H1 (cell line): ENCODE measurements at regions not wholly inside any gene's neighbourhood (a gene's known extent, or its start where the extent isn't known, plus 50 kb on each side); places are given as distances from the start of the nearest gene placed in this dataset.

Experiments used
- CTCF ChIA-PET: fragments of 300-600 bp; sonication (Branson Sonifier 250); formaldehyde crosslinking; loops from one replicate; lab custom pipeline; 2021; ENCODE audit not compliant: partially characterized antibody; lab: Charles Lee
- POLR2A ChIA-PET: fragments of 300-600 bp; sonication (Branson Sonifier 250); formaldehyde crosslinking; loops from one replicate; lab custom pipeline; 2021; ENCODE audit warnings: inconsistent platforms; ENCODE audit not compliant: partially characterized antibody; lab: Charles Lee
- DNase-seq, 2 experiments: peaks; one replicate each; pipeline versions ENCODE4 v3.0.0 to v3.0.0-alpha.2; 2010 to 2022; ENCODE audit warnings: low spot score in 2 of 2, low read depth in 1 of 2, mixed read lengths in 1 of 2
- FAIRE-seq: peaks from 2 replicates; lab custom pipeline; 2011; peaks lifted over from hg19 to GRCh38; lab: Jason Lieb, UNC
- H2AFZ ChIP-seq: 2 replicates; pipeline ENCODE4 v1.8.1; 2012; ENCODE audit warnings: low read length, inconsistent platforms
- H2AK5ac ChIP-seq: 2 replicates; pipeline ENCODE4 v1.6.1; 2013; ENCODE audit warnings: low read depth, low read length
- H2BK120ac ChIP-seq: replicated peaks from 2 replicates; pipeline ENCODE3; 2013; ENCODE audit warnings: low read depth, low read length, inconsistent platforms
- H2BK12ac ChIP-seq: 2 replicates; pipeline ENCODE4 v1.6.1; 2013; ENCODE audit warnings: low read depth, low read length
- H2BK15ac ChIP-seq: 2 replicates; pipeline ENCODE4 v1.6.1; 2013; ENCODE audit warnings: low read length
- H2BK20ac ChIP-seq: 2 replicates; pipeline ENCODE4 v1.6.1; 2013; ENCODE audit warnings: low read length
- H2BK5ac ChIP-seq: 2 replicates; pipeline ENCODE4 v1.6.1; 2013; ENCODE audit warnings: low read depth, low read length
- H3K14ac ChIP-seq: 2 replicates; pipeline ENCODE4 v1.6.1; 2013; ENCODE audit warnings: inconsistent platforms; ENCODE audit not compliant: insufficient read length
- H3K18ac ChIP-seq: 2 replicates; pipeline ENCODE4 v1.6.1; 2013; ENCODE audit warnings: low read length; ENCODE audit errors: extremely low read depth
- H3K23ac ChIP-seq: 2 replicates; pipeline ENCODE4 v1.6.1; 2013; ENCODE audit warnings: inconsistent platforms; ENCODE audit not compliant: insufficient read length
- H3K23me2 ChIP-seq: 2 replicates; pipeline ENCODE4 v1.6.1; 2013; ENCODE audit warnings: low read depth, low read length
- H3K27ac ChIP-seq: 2 replicates; pipeline ENCODE4 v1.6.1; 2011; ENCODE audit warnings: low read depth, low read length, inconsistent platforms
- H3K27me3 ChIP-seq, 4 experiments: replicated peaks in 1 of 4; 1 replicate in 1 of 4; 2 replicates in 3 of 4; pipeline versions ENCODE4 v1.6.1 to v1.8.1; 2011 to 2013; ENCODE audit warnings: low read length in 3 of 4, mild to moderate bottlenecking in 3 of 4, inconsistent platforms in 2 of 4, mixed read lengths in 2 of 4, moderate library complexity in 1 of 4; ENCODE audit not compliant: control insufficient read depth in 3 of 4, insufficient read depth in 3 of 4; ENCODE audit errors: extremely low read depth in 1 of 4
- H3K36me3 ChIP-seq, 4 experiments: 2 replicates each; pipeline versions ENCODE4 v1.6.1 to v1.8.1; 2011 to 2013; ENCODE audit warnings: mild to moderate bottlenecking in 4 of 4, low read length in 3 of 4, moderate library complexity in 2 of 4, control low read depth in 1 of 4, inconsistent platforms in 1 of 4; ENCODE audit not compliant: insufficient read depth in 4 of 4, control insufficient read depth in 2 of 4
- H3K4ac ChIP-seq: replicated peaks from 2 replicates; pipeline ENCODE3; 2013; ENCODE audit warnings: low read length, low read depth, mixed read lengths, inconsistent platforms; ENCODE audit not compliant: insufficient read length
- H3K4me1 ChIP-seq, 4 experiments: replicated peaks in 1 of 4; 1 replicate in 1 of 4; 2 replicates in 3 of 4; pipeline versions ENCODE4 v1.6.1 to v1.8.1; 2011 to 2013; ENCODE audit warnings: low read length in 3 of 4, inconsistent platforms in 2 of 4, mixed read lengths in 1 of 4; ENCODE audit not compliant: insufficient read depth in 4 of 4, control insufficient read depth in 3 of 4
- H3K4me2 ChIP-seq, 2 experiments: 2 replicates each; pipeline versions ENCODE4 v1.6.1 to v1.8.1; 2011 to 2013; ENCODE audit warnings: low read depth in 2 of 2, low read length in 2 of 2, control low read depth in 1 of 2, inconsistent platforms in 1 of 2, mild to moderate bottlenecking in 1 of 2; ENCODE audit not compliant: insufficient read depth in 1 of 2
- H3K4me3 ChIP-seq, 4 experiments: fragments of 200-600, 300-600 bp in 1 of 4; sonication (generic), shearing (Covaris generic), sonication (Bioruptor Twin) in 1 of 4; 2 replicates each; pipeline versions ENCODE4 v1.5.1 to v1.8.1; 2011 to 2016; ENCODE audit warnings: low read length in 4 of 4, low read depth in 3 of 4, control low read depth in 2 of 4, inconsistent platforms in 2 of 4, mild to moderate bottlenecking in 2 of 4, mixed read lengths in 1 of 4, moderate library complexity in 1 of 4; ENCODE audit not compliant: insufficient read depth in 2 of 4; ENCODE audit errors: extremely low read depth in 1 of 4
- H3K56ac ChIP-seq: replicated peaks from 2 replicates; pipeline ENCODE3; 2013; ENCODE audit warnings: low read depth, mild to moderate bottlenecking, mixed read lengths, low read length, inconsistent platforms; ENCODE audit not compliant: insufficient read length
- H3K79me1 ChIP-seq: 2 replicates; pipeline ENCODE4 v1.6.1; 2013; ENCODE audit warnings: low read depth, low read length, control low read depth
- H3K79me2 ChIP-seq, 2 experiments: 2 replicates each; pipeline versions ENCODE4 v1.6.1 to v1.8.1; 2012 to 2013; ENCODE audit warnings: low read length in 2 of 2, mild to moderate bottlenecking in 2 of 2, inconsistent platforms in 1 of 2; ENCODE audit not compliant: insufficient read depth in 2 of 2, control insufficient read depth in 1 of 2
- H3K9ac ChIP-seq, 4 experiments: replicated peaks in 1 of 4; 1 replicate in 1 of 4; 2 replicates in 3 of 4; pipeline versions ENCODE4 v1.6.1 to v1.8.1; 2011 to 2013; ENCODE audit warnings: low read depth in 3 of 4, low read length in 3 of 4, control low read depth in 2 of 4, mild to moderate bottlenecking in 2 of 4, moderate library complexity in 2 of 4, inconsistent platforms in 1 of 4; ENCODE audit errors: extremely low read depth in 1 of 4
- H3K9me3 ChIP-seq, 2 experiments: 2 replicates each; pipeline versions ENCODE4 v1.6.1 to v1.8.1; 2012 to 2013; ENCODE audit warnings: mild to moderate bottlenecking in 2 of 2, moderate library complexity in 2 of 2, control low read depth in 1 of 2, inconsistent platforms in 1 of 2, low read depth in 1 of 2, low read length in 1 of 2, mixed read lengths in 1 of 2; ENCODE audit not compliant: insufficient read depth in 2 of 2
- H4K20me1 ChIP-seq, 2 experiments: replicated peaks in 1 of 2; 2 replicates each; pipeline versions ENCODE3 to v1.8.1; 2011 to 2013; ENCODE audit warnings: inconsistent platforms in 2 of 2, low read length in 2 of 2, mild to moderate bottlenecking in 1 of 2; ENCODE audit not compliant: insufficient read depth in 2 of 2, control insufficient read depth in 1 of 2
- H4K5ac ChIP-seq: 2 replicates; pipeline ENCODE4 v1.6.1; 2013; ENCODE audit warnings: low read length, low read depth, mixed read lengths, inconsistent platforms; ENCODE audit not compliant: insufficient read length
- H4K8ac ChIP-seq: 2 replicates; pipeline ENCODE4 v1.8.0; 2013; ENCODE audit warnings: mild to moderate bottlenecking, moderate library complexity, low read length, inconsistent platforms; ENCODE audit not compliant: insufficient read depth; ENCODE audit errors: extremely low read depth
- H4K91ac ChIP-seq: replicated peaks from 2 replicates; pipeline ENCODE3; 2013; ENCODE audit warnings: low read length, mixed read lengths, inconsistent platforms; ENCODE audit not compliant: insufficient read length
- BCL11A ChIP-seq, 2 experiments: IDR thresholded peaks; one replicate each; pipeline ENCODE4 v1.6.1; 2011; ENCODE audit warnings: low read depth in 2 of 2, low read length in 2 of 2, mild to moderate bottlenecking in 2 of 2
- CHD1 ChIP-seq: IDR thresholded peaks from 2 replicates; pipeline ENCODE4 v1.6.1; 2012; ENCODE audit warnings: low read depth, low read length, improper control_type of control experiment
- HDAC2 ChIP-seq, 2 experiments: fragments of 300-600 bp in 1 of 2; sonication (generic) in 1 of 2; IDR thresholded peaks; 2 replicates each; pipeline ENCODE4 v1.6.1; 2011 to 2012; ENCODE audit warnings: low read depth in 2 of 2, low read length in 2 of 2, mild to moderate bottlenecking in 2 of 2, moderate library complexity in 2 of 2, borderline replicate concordance in 1 of 2, inconsistent platforms in 1 of 2
- HDAC6 ChIP-seq: IDR thresholded peaks from one replicate; pipeline ENCODE4 v1.7.1; 2012; ENCODE audit warnings: low read depth, mild to moderate bottlenecking, inconsistent platforms, low read length, moderate library complexity
- NANOG ChIP-seq: IDR thresholded peaks from 2 replicates; pipeline ENCODE4 v1.6.1; 2011; ENCODE audit warnings: low read length, low read depth, mild to moderate bottlenecking, inconsistent platforms; ENCODE audit not compliant: insufficient read depth, poor library complexity, severe bottlenecking
- RBBP5 ChIP-seq: IDR thresholded peaks from 2 replicates; pipeline ENCODE4 v1.7.1; 2012; ENCODE audit warnings: low read depth, mild to moderate bottlenecking, inconsistent platforms, low read length, moderate library complexity, borderline replicate concordance
- RNF2 ChIP-seq: fragments of 200-900, 300-1000 bp; sonication (generic); IDR thresholded peaks from 2 replicates; pipeline ENCODE4 v1.7.1; 2016; ENCODE audit warnings: borderline replicate concordance, low read depth, mild to moderate bottlenecking, antibody characterized with exemption, low read length; ENCODE audit not compliant: poor library complexity, severe bottlenecking; ENCODE audit errors: missing control alignments
- SIN3A ChIP-seq, 2 experiments: IDR thresholded peaks in 1 of 2; conservative IDR thresholded peaks in 1 of 2; 2 replicates each; pipeline ENCODE4 v1.6.1; 2011 to 2012; ENCODE audit warnings: low read length in 2 of 2, improper control_type of control experiment in 1 of 2, low read depth in 1 of 2, mild to moderate bottlenecking in 1 of 2
- SIX5 ChIP-seq: IDR thresholded peaks from 2 replicates; pipeline ENCODE4 v1.6.1; 2011; ENCODE audit warnings: mild to moderate bottlenecking, low read depth, low read length
- SP1 ChIP-seq: IDR thresholded peaks from 2 replicates; pipeline ENCODE4 v1.6.1; 2011; ENCODE audit warnings: low read depth, low read length
- WGBS, 2 experiments: shearing (Covaris generic) in 1 of 2; methylation state at CpG; one replicate each; pipeline versions ENCODE4 v1.1.6 to v1.1.7; 2013 to 2015; ENCODE audit warnings: low lambda C conversion rate in 2 of 2, mixed read lengths in 2 of 2, inconsistent platforms in 1 of 2, low coverage in 1 of 2, missing lambda C conversion rate in 1 of 2; ENCODE audit not compliant: insufficient replicate concordance in 2 of 2, insufficient coverage in 1 of 2, insufficient read length in 1 of 2; ENCODE audit errors: extremely low coverage in 1 of 2, missing lambda C conversion rate in 1 of 2; 5-methylcytosine and 5-hydroxymethylcytosine counted together

DNA sequence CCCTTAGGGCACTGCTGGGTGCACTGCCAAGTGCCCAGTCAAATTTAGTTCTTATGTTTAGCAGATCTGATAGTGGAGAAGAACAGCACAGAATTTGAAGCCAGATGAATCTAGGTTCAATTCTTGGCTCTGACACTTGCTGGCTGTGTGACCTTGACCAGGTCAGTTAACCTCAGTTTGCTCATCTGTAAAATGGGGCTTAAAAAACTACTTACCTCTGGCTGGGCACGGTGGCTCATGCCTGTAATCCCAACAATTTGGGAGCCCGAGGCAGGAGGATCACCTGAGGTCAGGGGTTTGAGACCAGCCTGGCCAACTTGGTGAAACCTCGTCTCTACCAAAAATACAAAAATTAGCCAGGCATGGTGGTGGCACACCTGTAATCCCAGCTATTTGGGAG, 49.9 kb upstream of the MLN start:
- WGBS, 2 experiments: 97% methylated on average over 3 of the region's 3 CpGs; no CpG with 5 or more reads in 1 of the 2 experiments
- TF ChIP-seq BCL11A (IDR thresholded peaks at IDR 0.05; ENCODE audit: low read depth in 2 of 2, low read length in 2 of 2): no peak
- no peak for TF ChIP-seq HDAC2 (IDR thresholded peaks at IDR 0.05; ENCODE audit: borderline replicate concordance in 1 of 2, low read depth in 2 of 2, low read length in 2 of 2)
- no peak for TF ChIP-seq HDAC6
- no peak for TF ChIP-seq RBBP5
- no peak for TF ChIP-seq CHD1
- no peak for TF ChIP-seq SIX5
- no peak for TF ChIP-seq NANOG
- TF ChIP-seq SP1: no peak
- no peak for TF ChIP-seq SIN3A (conservative IDR thresholded peaks at IDR 0.05 in 1 of 2, IDR thresholded peaks at IDR 0.05 in 1 of 2; ENCODE audit: low read depth in 1 of 2, low read length in 2 of 2)
- TF ChIP-seq RNF2: no peak

More for the DNA sequence above, 49.9 kb upstream of the MLN start:
- H4K5ac ChIP-seq: no peak overlapping the region
- H3K9ac ChIP-seq: no peak overlapping the region
- no peak overlapping the region for H2BK15ac ChIP-seq
- no peaks in the 10 kb centered on the region for H4K20me1 ChIP-seq
- ChIA-PET CTCF (interaction anchor here (0.6 to 11.6 kb wide), 15 partner anchors 10 to 201 kb away, joined by 3 to 87 read pairs (median 4); no protein-coding TSS in a partner anchor), POLR2A (no interaction called here)
- no peak overlapping the region for H4K8ac ChIP-seq
- no peak overlapping the region for H2AK5ac ChIP-seq
- H3K23ac ChIP-seq: no peak overlapping the region
- no peak overlapping the region for H3K27ac ChIP-seq
- H4K91ac ChIP-seq: no peak overlapping the region
- no peak overlapping the region for H3K56ac ChIP-seq
- H2BK20ac ChIP-seq: no peak overlapping the region
- no peak overlapping the region for H2BK5ac ChIP-seq
- H3K14ac ChIP-seq: no peak overlapping the region
- DNase-seq (no peak), FAIRE-seq (no peak)
- H3K9me3 ChIP-seq: no peaks in the 10 kb centered on the region
- no peaks in the 10 kb centered on the region for H3K36me3 ChIP-seq
- H3K4me1 ChIP-seq: peaks cover 0 to 5% (median 2%) of the 10 kb centered on the region in 4 experiments; a peak in 5 of 7 replicates
- H3K4me3 ChIP-seq: no peak overlapping the region
- no peak overlapping the region for H2BK12ac ChIP-seq
- no peaks in the 10 kb centered on the region for H3K27me3 ChIP-seq
- H3K4me2 ChIP-seq: no peak overlapping the region
- H3K23me2 ChIP-seq: no peaks in the 10 kb centered on the region
- H3K79me2 ChIP-seq: no peaks in the 10 kb centered on the region
- no peak overlapping the region for H3K4ac ChIP-seq
- H2BK120ac ChIP-seq: no peak overlapping the region
- H2AFZ ChIP-seq: no peak overlapping the region
- no peak overlapping the region for H3K18ac ChIP-seq
- no peaks in the 10 kb centered on the region for H3K79me1 ChIP-seq
